ENCODE measurements at regions not wholly inside any gene's neighbourhood (a gene's known extent, or its start where the extent isn't known, plus 50 kb on each side); places are given as distances from the start of the nearest gene placed in this dataset.

GRCh38 chr6:168834042-168834587, 393.1 kb downstream of the SMOC2 start:
- TF ChIP-seq GATA2 (IDR thresholded peaks at IDR 0.05; ENCODE audit: low read depth, low read length) (no peak), GATA3 (IDR thresholded peaks at IDR 0.05; ENCODE audit: low read depth, low read length) (no peak)

GRCh38 chr6:168828800-168829199, 387.8 kb downstream of the SMOC2 start:
- no peak for TF ChIP-seq GATA2 (IDR thresholded peaks at IDR 0.05; ENCODE audit: low read depth, low read length)
- no peak for TF ChIP-seq GATA3 (IDR thresholded peaks at IDR 0.05; ENCODE audit: low read depth, low read length)

GRCh38 chr6:168828035-168828434, 387.1 kb downstream of the SMOC2 start:
- no peak for TF ChIP-seq GATA2 (IDR thresholded peaks at IDR 0.05; ENCODE audit: low read depth, low read length)
- no peak for TF ChIP-seq GATA3 (IDR thresholded peaks at IDR 0.05; ENCODE audit: low read depth, low read length)

GRCh38 chr6:168827586-168827871, 386.5 kb downstream of the SMOC2 start:
- TF ChIP-seq GATA3 (IDR thresholded peaks at IDR 0.05; ENCODE audit: low read depth, low read length) (peak; percentile 86), GATA2 (IDR thresholded peaks at IDR 0.05; ENCODE audit: low read depth, low read length) (peak; percentile 90)

- TF ChIP-seq GATA3 (IDR thresholded peaks at IDR 0.05; ENCODE audit: low read depth, low read length): no peak
- TF ChIP-seq GATA2 (IDR thresholded peaks at IDR 0.05; ENCODE audit: low read depth, low read length): no peak
These were observed 386.0 kb downstream of the SMOC2 start for GRCh38 chr6:168826726-168827585.

- no peak for TF ChIP-seq GATA3 (IDR thresholded peaks at IDR 0.05; ENCODE audit: low read depth, low read length)
- no peak for TF ChIP-seq GATA2 (IDR thresholded peaks at IDR 0.05; ENCODE audit: low read depth, low read length)
These were observed 385.1 kb downstream of the SMOC2 start for GRCh38 chr6:168826078-168826390.

GRCh38 chr6:168825226-168826077, 384.5 kb downstream of the SMOC2 start:
- TF ChIP-seq GATA2 (IDR thresholded peaks at IDR 0.05; ENCODE audit: low read depth, low read length) (no peak), GATA3 (IDR thresholded peaks at IDR 0.05; ENCODE audit: low read depth, low read length) (no peak)

- no peak for TF ChIP-seq GATA3 (IDR thresholded peaks at IDR 0.05; ENCODE audit: low read depth, low read length)
- no peak for TF ChIP-seq GATA2 (IDR thresholded peaks at IDR 0.05; ENCODE audit: low read depth, low read length)
These were observed 382.6 kb downstream of the SMOC2 start for GRCh38 chr6:168823397-168824212.

GRCh38 chr6:168822376-168822775, 381.4 kb downstream of the SMOC2 start:
- TF ChIP-seq GATA2 (IDR thresholded peaks at IDR 0.05; ENCODE audit: low read depth, low read length) (no peak), GATA3 (IDR thresholded peaks at IDR 0.05; ENCODE audit: low read depth, low read length) (no peak)

- TF ChIP-seq GATA2 (IDR thresholded peaks at IDR 0.05; ENCODE audit: low read depth, low read length) (no peak), GATA3 (IDR thresholded peaks at IDR 0.05; ENCODE audit: low read depth, low read length) (no peak)
These were observed 378.6 kb downstream of the SMOC2 start for GRCh38 chr6:168819546-168819945.

- TF ChIP-seq GATA3 (IDR thresholded peaks at IDR 0.05; ENCODE audit: low read depth, low read length) (no peak), GATA2 (IDR thresholded peaks at IDR 0.05; ENCODE audit: low read depth, low read length) (no peak)
These were observed 376.7 kb downstream of the SMOC2 start for GRCh38 chr6:168817558-168818159.

- TF ChIP-seq GATA2 (IDR thresholded peaks at IDR 0.05; ENCODE audit: low read depth, low read length) (no peak), GATA3 (IDR thresholded peaks at IDR 0.05; ENCODE audit: low read depth, low read length) (no peak)
These were observed 374.2 kb downstream of the SMOC2 start for GRCh38 chr6:168815229-168815628.

- TF ChIP-seq GATA2 (IDR thresholded peaks at IDR 0.05; ENCODE audit: low read depth, low read length): no peak
- TF ChIP-seq GATA3 (IDR thresholded peaks at IDR 0.05; ENCODE audit: low read depth, low read length): no peak
These were observed 367.2 kb downstream of the SMOC2 start for GRCh38 chr6:168808232-168808631.

Data from SH-SY5Y (cell line).